ENCODE measurements at regions not wholly inside any gene's neighbourhood (a gene's known extent, or its start where the extent isn't known, plus 50 kb on each side); places are given as distances from the start of the nearest gene placed in this dataset.

DNA sequence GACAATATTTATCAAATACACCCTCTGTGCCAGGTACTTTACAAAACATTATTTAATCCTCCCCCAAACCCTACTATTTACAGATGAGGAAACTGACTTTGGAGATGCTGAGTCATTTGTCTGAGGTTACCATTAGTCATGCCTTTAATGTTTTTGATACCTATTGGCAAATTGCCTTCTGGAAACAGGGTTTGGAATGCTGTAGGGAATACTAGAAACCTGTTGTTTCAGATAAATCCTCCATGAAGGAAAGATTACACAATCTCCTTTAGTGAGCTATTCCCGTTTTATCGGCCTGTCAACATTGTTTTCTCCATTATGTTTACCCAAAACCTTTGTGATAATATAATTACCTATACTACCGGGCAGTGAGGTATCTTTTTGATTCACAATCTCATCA, 93.6 kb upstream of the ADGRF1 start:
- Histone ChIP-seq H3K36me3 (ENCODE audit: insufficient read depth, low read length) (no peaks in the 10 kb centered on the region), H3K27ac (ENCODE audit: low read depth, low read length) (peak overlapping the region; percentile 94), H3K9ac (ENCODE audit: low read length) (peak overlapping the region; percentile 75), H3K4me1 (ENCODE audit: insufficient read depth, low read length) (peaks cover 26% of the 10 kb centered on the region), H3K9me3 (ENCODE audit: insufficient read depth, low read depth, low read length) (no peaks in the 10 kb centered on the region), H3K79me2 (ENCODE audit: insufficient read depth, low read length) (no peaks in the 10 kb centered on the region), H2AFZ (ENCODE audit: low read depth, low read length) (no peak overlapping the region), H3K4me3 (ENCODE audit: insufficient read depth, low read depth, low read length) (peak overlapping the region; percentile 3), H3K4me2 (ENCODE audit: low read length) (peak overlapping the region; percentile 76), H4K20me1 (ENCODE audit: insufficient read depth, low read length) (no peaks in the 10 kb centered on the region), H3K27me3 (ENCODE audit: insufficient read depth, low read length) (no peaks in the 10 kb centered on the region)
- H3K36me3 Mint-ChIP-seq (ENCODE audit: low read depth, unreplicated experiment) = no peaks in the 10 kb centered on the region
- H3K9me3 Mint-ChIP-seq (ENCODE audit: unreplicated experiment) = no peaks in the 10 kb centered on the region
- H3K4me1 Mint-ChIP-seq (ENCODE audit: low read depth, unreplicated experiment) = peaks cover 58% of the 10 kb centered on the region
- H3K27ac Mint-ChIP-seq (ENCODE audit: unreplicated experiment) = peak overlapping the region; percentile 92
- TF ChIP-seq, protein P1, sequence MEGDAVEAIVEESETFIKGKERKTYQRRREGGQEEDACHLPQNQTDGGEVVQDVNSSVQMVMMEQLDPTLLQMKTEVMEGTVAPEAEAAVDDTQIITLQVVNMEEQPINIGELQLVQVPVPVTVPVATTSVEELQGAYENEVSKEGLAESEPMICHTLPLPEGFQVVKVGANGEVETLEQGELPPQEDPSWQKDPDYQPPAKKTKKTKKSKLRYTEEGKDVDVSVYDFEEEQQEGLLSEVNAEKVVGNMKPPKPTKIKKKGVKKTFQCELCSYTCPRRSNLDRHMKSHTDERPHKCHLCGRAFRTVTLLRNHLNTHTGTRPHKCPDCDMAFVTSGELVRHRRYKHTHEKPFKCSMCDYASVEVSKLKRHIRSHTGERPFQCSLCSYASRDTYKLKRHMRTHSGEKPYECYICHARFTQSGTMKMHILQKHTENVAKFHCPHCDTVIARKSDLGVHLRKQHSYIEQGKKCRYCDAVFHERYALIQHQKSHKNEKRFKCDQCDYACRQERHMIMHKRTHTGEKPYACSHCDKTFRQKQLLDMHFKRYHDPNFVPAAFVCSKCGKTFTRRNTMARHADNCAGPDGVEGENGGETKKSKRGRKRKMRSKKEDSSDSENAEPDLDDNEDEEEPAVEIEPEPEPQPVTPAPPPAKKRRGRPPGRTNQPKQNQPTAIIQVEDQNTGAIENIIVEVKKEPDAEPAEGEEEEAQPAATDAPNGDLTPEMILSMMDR (IDR thresholded peaks at IDR 0.05; ENCODE audit: insufficient read depth, low read depth, low read length) = no peak
- no peak for TF ChIP-seq EZH2 (IDR thresholded peaks at IDR 0.05; ENCODE audit: insufficient read depth, low read length)
- DNase-seq (ENCODE audit: low read depth) = peak; percentile 95
- H3K27me3 Mint-ChIP-seq (ENCODE audit: low read depth, unreplicated experiment) = no peaks in the 10 kb centered on the region
- H3K4me3 Mint-ChIP-seq (ENCODE audit: unreplicated experiment) = no peak overlapping the region
- FAIRE-seq = peak; percentile 71

DNA sequence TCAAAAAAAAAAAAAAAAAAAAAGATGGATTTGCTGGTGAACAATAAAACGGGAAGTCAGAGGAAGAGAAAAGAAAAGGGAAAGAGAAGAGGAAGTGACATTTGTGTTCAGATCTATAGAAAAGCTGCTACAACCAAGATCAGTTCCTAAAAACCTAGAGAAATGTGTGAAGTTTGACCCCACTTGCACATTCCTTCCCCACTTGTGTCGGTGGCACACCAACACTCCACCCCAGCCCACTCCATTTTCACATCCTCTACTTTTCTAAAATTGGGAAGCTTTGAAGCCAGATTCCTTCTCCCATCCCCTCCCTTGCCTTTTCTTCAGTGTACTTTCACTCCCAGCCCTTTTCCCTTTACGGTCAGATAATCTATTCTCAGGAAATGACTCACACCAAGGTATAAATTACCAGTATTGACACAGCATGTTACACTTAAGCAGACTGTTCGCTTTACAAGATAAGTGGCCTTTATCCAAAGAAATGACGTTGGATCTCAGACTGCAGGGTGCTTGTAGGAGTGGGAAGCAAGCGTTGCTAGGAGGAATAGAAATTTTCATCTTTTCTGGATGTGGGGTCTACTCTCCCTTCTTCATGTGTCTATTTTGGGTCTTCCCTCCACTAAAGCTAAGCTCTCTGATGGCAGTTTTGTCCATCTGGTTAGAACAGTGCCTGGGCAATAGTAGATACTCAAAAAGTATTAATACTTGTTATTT, 92.5 kb upstream of the ADGRF1 start:
- H4K20me1 ChIP-seq (ENCODE audit: insufficient read depth, low read length) = no peaks in the 10 kb centered on the region
- Mint-ChIP-seq H3K9me3 (ENCODE audit: unreplicated experiment) (no peaks in the 10 kb centered on the region), H3K27me3 (ENCODE audit: low read depth, unreplicated experiment) (no peaks in the 10 kb centered on the region), H3K36me3 (ENCODE audit: low read depth, unreplicated experiment) (no peaks in the 10 kb centered on the region), H3K4me1 (ENCODE audit: low read depth, unreplicated experiment) (peaks cover 69% of the 10 kb centered on the region), H3K27ac (ENCODE audit: unreplicated experiment) (peak overlapping the region; percentile 92), H3K4me3 (ENCODE audit: unreplicated experiment) (peak overlapping the region; percentile 4)
- peak overlapping the region; percentile 38 for H2AFZ ChIP-seq (ENCODE audit: low read depth, low read length)
- TF ChIP-seq, protein P1 (IDR thresholded peaks at IDR 0.05; ENCODE audit: insufficient read depth, low read depth, low read length) = no peak
- no peak for TF ChIP-seq EZH2 (IDR thresholded peaks at IDR 0.05; ENCODE audit: insufficient read depth, low read length)
- peak overlapping the region; percentile 78 for H3K4me2 ChIP-seq (ENCODE audit: low read length)
- DNase-seq (ENCODE audit: low read depth) (peak; percentile 99), FAIRE-seq (peak; percentile 94)
- H3K4me3 ChIP-seq (ENCODE audit: insufficient read depth, low read depth, low read length) = peak overlapping the region; percentile 38
- peak overlapping the region; percentile 94 for H3K27ac ChIP-seq (ENCODE audit: low read depth, low read length)
- H3K36me3 ChIP-seq (ENCODE audit: insufficient read depth, low read length) = no peaks in the 10 kb centered on the region
- H3K4me1 ChIP-seq (ENCODE audit: insufficient read depth, low read length) = peaks cover 26% of the 10 kb centered on the region
- H3K79me2 ChIP-seq (ENCODE audit: insufficient read depth, low read length) = no peaks in the 10 kb centered on the region
- peak overlapping the region; percentile 75 for H3K9ac ChIP-seq (ENCODE audit: low read length)
- no peaks in the 10 kb centered on the region for H3K27me3 ChIP-seq (ENCODE audit: insufficient read depth, low read length)
- no peaks in the 10 kb centered on the region for H3K9me3 ChIP-seq (ENCODE audit: insufficient read depth, low read depth, low read length)

Data from astrocyte (in vitro differentiated cells and primary cell).